ENCODE measurements at regions not wholly inside any gene's neighbourhood (a gene's known extent, or its start where the extent isn't known, plus 50 kb on each side); places are given as distances from the start of the nearest gene placed in this dataset.

DNA sequence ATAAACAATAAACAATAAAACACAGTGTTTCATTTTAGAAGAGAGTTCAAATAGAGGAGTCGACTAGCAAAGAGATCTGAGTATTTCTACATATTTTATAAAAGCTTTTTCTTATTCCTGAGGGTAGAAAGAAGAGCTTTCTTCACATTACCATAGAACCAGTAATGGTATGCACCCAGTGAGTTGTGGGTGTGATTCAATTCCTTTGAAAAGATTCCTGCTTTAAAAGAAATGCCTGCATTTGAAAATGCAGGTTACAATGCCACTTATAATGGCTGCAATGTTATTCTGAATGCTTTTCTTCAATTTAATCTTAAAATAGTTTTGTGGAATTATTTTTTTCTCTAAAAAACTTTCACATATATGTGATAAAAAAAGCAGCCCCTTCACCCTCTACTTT is 178.1 kb downstream of the CDC14C start:
- Mint-ChIP-seq H3K36me3 (ENCODE audit: low read depth, unreplicated experiment) (no peaks in the 10 kb centered on the region), H3K27me3 (ENCODE audit: low read depth, unreplicated experiment) (no peaks in the 10 kb centered on the region), H3K9me3 (ENCODE audit: unreplicated experiment) (peaks cover 3% of the 10 kb centered on the region), H3K4me1 (ENCODE audit: low read depth, unreplicated experiment) (peaks cover 3% of the 10 kb centered on the region), H3K27ac (ENCODE audit: unreplicated experiment) (no peak overlapping the region), H3K4me3 (ENCODE audit: unreplicated experiment) (no peak overlapping the region)
- H3K4me3 ChIP-seq (ENCODE audit: insufficient read depth, low read depth, low read length), result no peak overlapping the region
- no peaks in the 10 kb centered on the region for H3K79me2 ChIP-seq (ENCODE audit: insufficient read depth, low read length)
- H3K4me2 ChIP-seq (ENCODE audit: low read length), result no peak overlapping the region
- H3K9ac ChIP-seq (ENCODE audit: low read length), result no peak overlapping the region
- FAIRE-seq (no peak), DNase-seq (ENCODE audit: low read depth) (no peak)
- no peaks in the 10 kb centered on the region for H3K4me1 ChIP-seq (ENCODE audit: insufficient read depth, low read length)
- H3K27me3 ChIP-seq (ENCODE audit: insufficient read depth, low read length), result no peaks in the 10 kb centered on the region
- no peaks in the 10 kb centered on the region for H3K9me3 ChIP-seq (ENCODE audit: insufficient read depth, low read depth, low read length)
- no peak overlapping the region for H2AFZ ChIP-seq (ENCODE audit: low read depth, low read length)
- H4K20me1 ChIP-seq (ENCODE audit: insufficient read depth, low read length), result no peaks in the 10 kb centered on the region
- no peak overlapping the region for H3K27ac ChIP-seq (ENCODE audit: low read depth, low read length)
- TF ChIP-seq EZH2 (IDR thresholded peaks at IDR 0.05; ENCODE audit: insufficient read depth, low read length), result no peak
- TF ChIP-seq, protein P1, sequence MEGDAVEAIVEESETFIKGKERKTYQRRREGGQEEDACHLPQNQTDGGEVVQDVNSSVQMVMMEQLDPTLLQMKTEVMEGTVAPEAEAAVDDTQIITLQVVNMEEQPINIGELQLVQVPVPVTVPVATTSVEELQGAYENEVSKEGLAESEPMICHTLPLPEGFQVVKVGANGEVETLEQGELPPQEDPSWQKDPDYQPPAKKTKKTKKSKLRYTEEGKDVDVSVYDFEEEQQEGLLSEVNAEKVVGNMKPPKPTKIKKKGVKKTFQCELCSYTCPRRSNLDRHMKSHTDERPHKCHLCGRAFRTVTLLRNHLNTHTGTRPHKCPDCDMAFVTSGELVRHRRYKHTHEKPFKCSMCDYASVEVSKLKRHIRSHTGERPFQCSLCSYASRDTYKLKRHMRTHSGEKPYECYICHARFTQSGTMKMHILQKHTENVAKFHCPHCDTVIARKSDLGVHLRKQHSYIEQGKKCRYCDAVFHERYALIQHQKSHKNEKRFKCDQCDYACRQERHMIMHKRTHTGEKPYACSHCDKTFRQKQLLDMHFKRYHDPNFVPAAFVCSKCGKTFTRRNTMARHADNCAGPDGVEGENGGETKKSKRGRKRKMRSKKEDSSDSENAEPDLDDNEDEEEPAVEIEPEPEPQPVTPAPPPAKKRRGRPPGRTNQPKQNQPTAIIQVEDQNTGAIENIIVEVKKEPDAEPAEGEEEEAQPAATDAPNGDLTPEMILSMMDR (IDR thresholded peaks at IDR 0.05; ENCODE audit: insufficient read depth, low read depth, low read length), result no peak
- no peaks in the 10 kb centered on the region for H3K36me3 ChIP-seq (ENCODE audit: insufficient read depth, low read length)

DNA sequence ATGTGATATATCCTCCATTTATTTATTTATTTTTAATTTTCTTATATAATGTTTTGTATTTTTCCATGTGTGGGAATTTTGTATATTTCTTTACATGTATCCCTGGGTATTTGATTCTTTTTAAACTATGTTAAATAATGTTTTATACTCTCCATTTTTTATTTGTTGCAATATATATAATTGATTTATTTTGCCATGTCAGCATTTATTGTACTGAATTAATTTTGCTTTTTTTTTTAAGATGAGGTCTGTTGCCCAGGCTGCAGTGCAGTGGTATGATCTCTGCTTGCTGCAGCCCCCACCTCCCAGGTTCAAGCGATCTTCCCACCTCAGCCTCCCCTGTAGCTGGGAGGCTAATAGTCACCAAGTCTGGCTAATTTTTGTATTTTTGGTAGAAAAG is 187.4 kb downstream of the CDC14C start:
- Histone ChIP-seq H2AFZ (ENCODE audit: low read depth, low read length) (no peak overlapping the region), H3K4me2 (ENCODE audit: low read length) (no peak overlapping the region)
- H3K27ac Mint-ChIP-seq (ENCODE audit: unreplicated experiment), result no peak overlapping the region

GRCh38 chr7:49112222-49112621 is 187.9 kb downstream of the CDC14C start:
- Mint-ChIP-seq H3K4me1 (ENCODE audit: low read depth, unreplicated experiment) (no peaks in the 10 kb centered on the region), H3K36me3 (ENCODE audit: low read depth, unreplicated experiment) (no peaks in the 10 kb centered on the region), H3K9me3 (ENCODE audit: unreplicated experiment) (peaks cover 6% of the 10 kb centered on the region), H3K27me3 (ENCODE audit: low read depth, unreplicated experiment) (no peaks in the 10 kb centered on the region), H3K4me3 (ENCODE audit: unreplicated experiment) (no peak overlapping the region), H3K27ac (ENCODE audit: unreplicated experiment) (no peak overlapping the region)
- DNase-seq (ENCODE audit: low read depth) (no peak), FAIRE-seq (no peak)
- H3K9ac ChIP-seq (ENCODE audit: low read length), result no peak overlapping the region
- no peak overlapping the region for H3K4me3 ChIP-seq (ENCODE audit: insufficient read depth, low read depth, low read length)
- H2AFZ ChIP-seq (ENCODE audit: low read depth, low read length), result no peak overlapping the region
- no peaks in the 10 kb centered on the region for H3K27me3 ChIP-seq (ENCODE audit: insufficient read depth, low read length)
- no peaks in the 10 kb centered on the region for H3K79me2 ChIP-seq (ENCODE audit: insufficient read depth, low read length)
- no peaks in the 10 kb centered on the region for H4K20me1 ChIP-seq (ENCODE audit: insufficient read depth, low read length)
- peaks cover 2% of the 10 kb centered on the region for H3K9me3 ChIP-seq (ENCODE audit: insufficient read depth, low read depth, low read length)
- no peaks in the 10 kb centered on the region for H3K36me3 ChIP-seq (ENCODE audit: insufficient read depth, low read length)
- TF ChIP-seq EZH2 (IDR thresholded peaks at IDR 0.05; ENCODE audit: insufficient read depth, low read length), result no peak
- TF ChIP-seq, protein P1 (IDR thresholded peaks at IDR 0.05; ENCODE audit: insufficient read depth, low read depth, low read length), result no peak
- no peaks in the 10 kb centered on the region for H3K4me1 ChIP-seq (ENCODE audit: insufficient read depth, low read length)
- H3K4me2 ChIP-seq (ENCODE audit: low read length), result no peak overlapping the region
- no peak overlapping the region for H3K27ac ChIP-seq (ENCODE audit: low read depth, low read length)

More for the DNA sequence above, 187.4 kb downstream of the CDC14C start:
- peaks cover 2% of the 10 kb centered on the region for H3K9me3 ChIP-seq (ENCODE audit: insufficient read depth, low read depth, low read length)
- FAIRE-seq (no peak), DNase-seq (ENCODE audit: low read depth) (no peak)
- no peak overlapping the region for H3K27ac ChIP-seq (ENCODE audit: low read depth, low read length)
- Mint-ChIP-seq H3K9me3 (ENCODE audit: unreplicated experiment) (peaks cover 7% of the 10 kb centered on the region), H3K27me3 (ENCODE audit: low read depth, unreplicated experiment) (no peaks in the 10 kb centered on the region), H3K36me3 (ENCODE audit: low read depth, unreplicated experiment) (no peaks in the 10 kb centered on the region), H3K4me3 (ENCODE audit: unreplicated experiment) (no peak overlapping the region), H3K4me1 (ENCODE audit: low read depth, unreplicated experiment) (no peaks in the 10 kb centered on the region)
- no peaks in the 10 kb centered on the region for H3K4me1 ChIP-seq (ENCODE audit: insufficient read depth, low read length)
- no peak overlapping the region for H3K4me3 ChIP-seq (ENCODE audit: insufficient read depth, low read depth, low read length)
- no peaks in the 10 kb centered on the region for H4K20me1 ChIP-seq (ENCODE audit: insufficient read depth, low read length)
- no peaks in the 10 kb centered on the region for H3K79me2 ChIP-seq (ENCODE audit: insufficient read depth, low read length)
- H3K27me3 ChIP-seq (ENCODE audit: insufficient read depth, low read length), result no peaks in the 10 kb centered on the region
- no peaks in the 10 kb centered on the region for H3K36me3 ChIP-seq (ENCODE audit: insufficient read depth, low read length)
- no peak overlapping the region for H3K9ac ChIP-seq (ENCODE audit: low read length)
- TF ChIP-seq, protein P1 (IDR thresholded peaks at IDR 0.05; ENCODE audit: insufficient read depth, low read depth, low read length), result no peak
- no peak for TF ChIP-seq EZH2 (IDR thresholded peaks at IDR 0.05; ENCODE audit: insufficient read depth, low read length)

All from astrocyte (in vitro differentiated cells and primary cell).